Glutamatergic neuron (in vitro differentiated cells): ENCODE measurements at regions not wholly inside any gene's neighbourhood (a gene's known extent, or its start where the extent isn't known, plus 50 kb on each side); places are given as distances from the start of the nearest gene placed in this dataset.

ENCODE experiments used
- DNase-seq: peaks from one replicate; pipeline ENCODE4 v3.0.0; 2022
- H3K27ac Mint-ChIP-seq: one replicate; pipeline ENCODE4 v1.8.0; 2020; ENCODE audit warnings: mild to moderate bottlenecking, mixed read lengths, inconsistent platforms; ENCODE audit not compliant: unreplicated experiment
- H3K27me3 Mint-ChIP-seq: one replicate; pipeline ENCODE4 v1.8.0; 2020; ENCODE audit warnings: mild to moderate bottlenecking, moderate library complexity, mixed read lengths, inconsistent platforms; ENCODE audit not compliant: unreplicated experiment
- H3K36me3 Mint-ChIP-seq: one replicate; pipeline ENCODE4 v1.8.0; 2020; ENCODE audit warnings: mild to moderate bottlenecking, mixed read lengths, inconsistent platforms; ENCODE audit not compliant: unreplicated experiment
- H3K4me1 Mint-ChIP-seq: one replicate; pipeline ENCODE4 v1.8.0; 2020; ENCODE audit warnings: mild to moderate bottlenecking, low read depth, mixed read lengths, inconsistent platforms; ENCODE audit not compliant: unreplicated experiment
- H3K4me3 Mint-ChIP-seq: one replicate; pipeline ENCODE4 v1.8.0; 2020; ENCODE audit warnings: mild to moderate bottlenecking, mixed read lengths, inconsistent platforms; ENCODE audit not compliant: unreplicated experiment
- H3K9me3 Mint-ChIP-seq: one replicate; pipeline ENCODE4 v1.8.0; 2020; ENCODE audit warnings: mild to moderate bottlenecking, moderate library complexity, mixed read lengths, inconsistent platforms; ENCODE audit not compliant: unreplicated experiment
- TF ChIP-seq, protein P1 (sequence below): fragments of 200-600 bp; sonication (generic); IDR thresholded peaks from one replicate; pipeline ENCODE4 v1.5.0; 2021; ENCODE audit not compliant: partially characterized antibody, unreplicated experiment

DNA sequence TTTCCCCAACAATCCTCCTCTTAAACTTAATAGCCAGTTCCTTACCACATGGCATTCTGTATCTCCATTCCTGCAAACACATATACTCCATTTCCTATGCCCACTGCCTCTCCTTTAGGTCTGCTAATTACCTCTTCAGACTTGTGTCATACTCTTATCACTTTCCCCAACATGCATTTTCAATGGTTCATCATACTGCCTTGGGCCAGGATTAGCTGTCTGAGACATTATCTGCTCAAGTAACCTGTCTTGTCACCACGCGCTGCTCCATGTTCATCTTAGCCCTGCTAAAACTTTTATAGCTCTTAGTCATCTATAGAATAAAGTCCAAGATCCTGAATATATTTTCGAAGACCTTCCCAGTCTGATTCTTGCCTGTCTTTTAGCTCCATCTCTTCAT is 224.1 kb upstream of the GK2 start:
- H3K27ac Mint-ChIP-seq = no peak overlapping the region
- TF ChIP-seq, protein P1, sequence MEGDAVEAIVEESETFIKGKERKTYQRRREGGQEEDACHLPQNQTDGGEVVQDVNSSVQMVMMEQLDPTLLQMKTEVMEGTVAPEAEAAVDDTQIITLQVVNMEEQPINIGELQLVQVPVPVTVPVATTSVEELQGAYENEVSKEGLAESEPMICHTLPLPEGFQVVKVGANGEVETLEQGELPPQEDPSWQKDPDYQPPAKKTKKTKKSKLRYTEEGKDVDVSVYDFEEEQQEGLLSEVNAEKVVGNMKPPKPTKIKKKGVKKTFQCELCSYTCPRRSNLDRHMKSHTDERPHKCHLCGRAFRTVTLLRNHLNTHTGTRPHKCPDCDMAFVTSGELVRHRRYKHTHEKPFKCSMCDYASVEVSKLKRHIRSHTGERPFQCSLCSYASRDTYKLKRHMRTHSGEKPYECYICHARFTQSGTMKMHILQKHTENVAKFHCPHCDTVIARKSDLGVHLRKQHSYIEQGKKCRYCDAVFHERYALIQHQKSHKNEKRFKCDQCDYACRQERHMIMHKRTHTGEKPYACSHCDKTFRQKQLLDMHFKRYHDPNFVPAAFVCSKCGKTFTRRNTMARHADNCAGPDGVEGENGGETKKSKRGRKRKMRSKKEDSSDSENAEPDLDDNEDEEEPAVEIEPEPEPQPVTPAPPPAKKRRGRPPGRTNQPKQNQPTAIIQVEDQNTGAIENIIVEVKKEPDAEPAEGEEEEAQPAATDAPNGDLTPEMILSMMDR = no peak
- no peaks in the 10 kb centered on the region for H3K36me3 Mint-ChIP-seq
- no peaks in the 10 kb centered on the region for H3K9me3 Mint-ChIP-seq
- peaks cover 2% of the 10 kb centered on the region for H3K4me1 Mint-ChIP-seq
- no peak overlapping the region for H3K4me3 Mint-ChIP-seq
- no peak for DNase-seq
- no peaks in the 10 kb centered on the region for H3K27me3 Mint-ChIP-seq

- no peak for DNase-seq
- Mint-ChIP-seq H3K27me3 (no peaks in the 10 kb centered on the region), H3K27ac (no peak overlapping the region), H3K4me1 (peaks cover 25% of the 10 kb centered on the region), H3K36me3 (no peaks in the 10 kb centered on the region), H3K9me3 (no peaks in the 10 kb centered on the region), H3K4me3 (no peak overlapping the region)
- TF ChIP-seq, protein P1 = no peak
These were observed 218.6 kb upstream of the GK2 start for GRCh38 chr4:79626611-79627010.

DNA sequence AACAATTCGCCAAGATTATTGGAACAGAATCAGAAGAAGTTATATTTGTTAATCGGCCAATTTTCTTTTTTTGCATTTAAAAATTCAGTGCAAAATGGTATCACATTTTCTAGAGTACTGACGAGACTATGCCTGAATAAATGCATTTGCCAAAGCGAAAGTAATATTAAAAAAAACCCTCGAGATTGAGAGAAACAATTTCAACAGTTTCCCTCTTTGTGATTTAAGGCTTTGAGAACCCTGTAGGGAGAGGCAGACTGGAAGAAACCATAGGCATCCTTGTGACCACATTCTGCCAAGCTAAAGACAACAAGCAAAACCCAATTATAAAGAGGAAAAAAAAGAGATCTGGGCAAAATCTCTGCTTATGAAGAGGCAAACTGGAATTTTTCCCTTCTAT is 218.1 kb upstream of the GK2 start:
- Mint-ChIP-seq H3K4me3 (no peak overlapping the region), H3K4me1 (peaks cover 25% of the 10 kb centered on the region), H3K36me3 (no peaks in the 10 kb centered on the region), H3K27ac (no peak overlapping the region), H3K9me3 (no peaks in the 10 kb centered on the region), H3K27me3 (no peaks in the 10 kb centered on the region)
- no peak for DNase-seq
- TF ChIP-seq, protein P1 = no peak

GRCh38 chr4:79625361-79625760 is 217.3 kb upstream of the GK2 start:
- no peak for DNase-seq
- no peaks in the 10 kb centered on the region for H3K27me3 Mint-ChIP-seq
- H3K36me3 Mint-ChIP-seq = no peaks in the 10 kb centered on the region
- TF ChIP-seq, protein P1 = no peak
- H3K4me1 Mint-ChIP-seq = peaks cover 25% of the 10 kb centered on the region
- H3K27ac Mint-ChIP-seq = no peak overlapping the region
- no peaks in the 10 kb centered on the region for H3K9me3 Mint-ChIP-seq
- H3K4me3 Mint-ChIP-seq = no peak overlapping the region

GRCh38 chr4:79623021-79623870 is 215.2 kb upstream of the GK2 start:
- Mint-ChIP-seq H3K9me3 (no peaks in the 10 kb centered on the region), H3K27me3 (no peaks in the 10 kb centered on the region), H3K27ac (peak overlapping the region; percentile 65), H3K4me1 (peaks cover 24% of the 10 kb centered on the region), H3K36me3 (no peaks in the 10 kb centered on the region), H3K4me3 (no peak overlapping the region)
- no peak for DNase-seq
- TF ChIP-seq, protein P1 = no peak
